OCI-LY1 (cell line): ENCODE measurements at regions not wholly inside any gene's neighbourhood (a gene's known extent, or its start where the extent isn't known, plus 50 kb on each side); places are given as distances from the start of the nearest gene placed in this dataset.

Experiments used
- H2AFZ ChIP-seq: fragments of 200-600 bp; sonication (generic), shearing (Covaris generic); 2 replicates; pipeline ENCODE4 v1.6.0; 2014; ENCODE audit warnings: antibody characterized with exemption, mild to moderate bottlenecking, low read length
- H3F3A ChIP-seq: fragments of 200-600 bp; sonication (generic), shearing (Covaris generic); 2 replicates; pipeline ENCODE4 v1.6.0; 2014; ENCODE audit warnings: mild to moderate bottlenecking, antibody characterized with exemption, low read length, moderate library complexity; ENCODE audit not compliant: insufficient read depth
- H3K27ac ChIP-seq: fragments of 200-600 bp; sonication (generic); 2 replicates; pipeline ENCODE4 v1.5.1; 2014; ENCODE audit warnings: low read length, mixed run types, mild to moderate bottlenecking, low read depth; ENCODE audit not compliant: poor library complexity, severe bottlenecking
- H3K27me3 ChIP-seq: fragments of 200-600 bp; sonication (generic); 2 replicates; pipeline ENCODE4 v1.6.0; 2014; ENCODE audit warnings: antibody characterized with exemption, mild to moderate bottlenecking, low read length, moderate library complexity; ENCODE audit not compliant: insufficient read depth
- H3K36me3 ChIP-seq: fragments of 200-600 bp; sonication (generic); 2 replicates; pipeline ENCODE4 v1.6.1; 2014; ENCODE audit warnings: mild to moderate bottlenecking, antibody characterized with exemption, low read length, moderate library complexity, mixed read lengths; ENCODE audit not compliant: insufficient read depth
- H3K4me1 ChIP-seq: fragments of 200-600 bp; sonication (generic); 2 replicates; pipeline ENCODE4 v1.5.1; 2014; ENCODE audit warnings: mild to moderate bottlenecking, low read length, moderate library complexity; ENCODE audit not compliant: insufficient read depth, severe bottlenecking
- H3K4me2 ChIP-seq: fragments of 200-600 bp; sonication (generic), shearing (Covaris generic); 2 replicates; pipeline ENCODE4 v1.6.1; 2014; ENCODE audit warnings: low read length
- H3K4me3 ChIP-seq: fragments of 200-600 bp; sonication (generic); 2 replicates; pipeline ENCODE4 v1.5.1; 2014; ENCODE audit warnings: low read length, low read depth, mild to moderate bottlenecking, mixed read lengths; ENCODE audit not compliant: poor library complexity, severe bottlenecking
- H3K79me2 ChIP-seq: fragments of 200-600 bp; shearing (Covaris generic); 2 replicates; pipeline ENCODE4 v1.6.1; 2016; ENCODE audit warnings: mixed run types, low read length, mixed read lengths; ENCODE audit not compliant: insufficient read depth
- H3K9ac ChIP-seq: fragments of 200-600 bp; sonication (generic), shearing (Covaris generic); 2 replicates; pipeline ENCODE4 v1.6.1; 2014; ENCODE audit warnings: mild to moderate bottlenecking, low read length, mixed read lengths
- H3K9me2 ChIP-seq: fragments of 200-600 bp; sonication (generic), shearing (Covaris generic); 2 replicates; pipeline ENCODE4 v1.6.1; 2014; ENCODE audit warnings: low read depth, mild to moderate bottlenecking, low read length, mixed read lengths
- H3K9me3 ChIP-seq: fragments of 200-600 bp; shearing (Covaris generic); 2 replicates; pipeline ENCODE4 v1.6.1; 2014; ENCODE audit warnings: low read length, mixed read lengths
- H4K20me1 ChIP-seq: fragments of 200-600 bp; sonication (generic), shearing (Covaris generic); 2 replicates; pipeline ENCODE4 v1.6.0; 2016; ENCODE audit warnings: mild to moderate bottlenecking, low read length; ENCODE audit not compliant: insufficient read depth
- EZH2 ChIP-seq: fragments of 200-600 bp; sonication (generic), shearing (Covaris generic); IDR thresholded peaks from 2 replicates; pipeline ENCODE4 v1.8.0; 2017; ENCODE audit warnings: borderline replicate concordance, mixed run types, mild to moderate bottlenecking, antibody characterized with exemption, low read length, moderate library complexity, mixed read lengths
- TF ChIP-seq, protein P1 (sequence below): fragments of 200-600 bp; sonication (generic), shearing (Covaris generic); IDR thresholded peaks from 2 replicates; pipeline ENCODE4 v1.5.1; 2017; ENCODE audit warnings: mild to moderate bottlenecking, antibody characterized with exemption, low read length, moderate library complexity, mixed read lengths

DNA sequence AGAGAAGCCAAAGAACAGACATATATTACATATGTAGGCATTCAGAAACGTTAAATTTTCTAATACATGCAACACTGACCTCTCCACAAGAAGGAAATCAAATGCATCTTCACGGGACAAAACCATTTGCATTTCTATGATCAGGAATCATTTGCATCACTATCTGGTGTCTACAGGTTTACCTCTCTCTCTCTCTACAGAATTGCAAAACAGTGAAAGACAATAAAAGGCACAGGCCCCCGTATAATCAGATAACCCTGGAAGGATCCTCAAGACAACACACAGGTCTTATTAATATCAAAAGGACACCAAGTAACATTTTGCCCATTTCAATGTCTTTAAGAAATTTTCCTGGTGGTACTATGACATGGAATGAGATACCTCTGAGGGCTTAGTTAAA, 306.3 kb downstream of the GPAM start:
- Histone ChIP-seq H3K9me2 (no peaks in the 10 kb centered on the region), H3K4me2 (no peak overlapping the region), H3K4me3 (no peak overlapping the region), H3K9me3 (no peaks in the 10 kb centered on the region), H3K27me3 (no peaks in the 10 kb centered on the region), H3F3A (no peaks in the 10 kb centered on the region), H4K20me1 (no peaks in the 10 kb centered on the region), H3K9ac (no peak overlapping the region), H3K79me2 (no peaks in the 10 kb centered on the region), H3K36me3 (no peaks in the 10 kb centered on the region), H3K27ac (no peak overlapping the region), H3K4me1 (no peaks in the 10 kb centered on the region), H2AFZ (no peak overlapping the region)
- no peak for TF ChIP-seq EZH2
- TF ChIP-seq, protein P1, sequence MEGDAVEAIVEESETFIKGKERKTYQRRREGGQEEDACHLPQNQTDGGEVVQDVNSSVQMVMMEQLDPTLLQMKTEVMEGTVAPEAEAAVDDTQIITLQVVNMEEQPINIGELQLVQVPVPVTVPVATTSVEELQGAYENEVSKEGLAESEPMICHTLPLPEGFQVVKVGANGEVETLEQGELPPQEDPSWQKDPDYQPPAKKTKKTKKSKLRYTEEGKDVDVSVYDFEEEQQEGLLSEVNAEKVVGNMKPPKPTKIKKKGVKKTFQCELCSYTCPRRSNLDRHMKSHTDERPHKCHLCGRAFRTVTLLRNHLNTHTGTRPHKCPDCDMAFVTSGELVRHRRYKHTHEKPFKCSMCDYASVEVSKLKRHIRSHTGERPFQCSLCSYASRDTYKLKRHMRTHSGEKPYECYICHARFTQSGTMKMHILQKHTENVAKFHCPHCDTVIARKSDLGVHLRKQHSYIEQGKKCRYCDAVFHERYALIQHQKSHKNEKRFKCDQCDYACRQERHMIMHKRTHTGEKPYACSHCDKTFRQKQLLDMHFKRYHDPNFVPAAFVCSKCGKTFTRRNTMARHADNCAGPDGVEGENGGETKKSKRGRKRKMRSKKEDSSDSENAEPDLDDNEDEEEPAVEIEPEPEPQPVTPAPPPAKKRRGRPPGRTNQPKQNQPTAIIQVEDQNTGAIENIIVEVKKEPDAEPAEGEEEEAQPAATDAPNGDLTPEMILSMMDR = no peak

DNA sequence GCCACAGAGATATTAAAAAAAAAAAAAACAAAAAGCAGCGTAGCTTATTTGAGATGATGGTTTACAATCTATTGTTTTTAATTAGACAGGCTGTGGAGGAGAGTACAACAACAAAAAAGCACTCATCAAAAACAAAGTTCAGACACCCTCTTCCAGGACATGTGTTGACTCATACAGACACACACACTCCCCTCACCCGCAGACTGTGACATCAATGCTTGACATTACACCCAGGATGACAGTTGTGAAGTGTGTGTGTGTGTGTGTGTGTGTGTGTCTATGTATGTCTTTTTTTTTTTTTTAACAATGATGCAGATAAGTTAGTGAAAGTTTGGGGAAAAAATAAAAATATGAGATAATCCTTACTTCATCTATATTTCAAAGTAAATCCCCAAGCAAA, 303.6 kb downstream of the GPAM start:
- Histone ChIP-seq H3K4me2 (no peak overlapping the region), H3K79me2 (no peaks in the 10 kb centered on the region), H3K4me3 (no peak overlapping the region), H2AFZ (no peak overlapping the region), H3F3A (no peaks in the 10 kb centered on the region), H4K20me1 (no peaks in the 10 kb centered on the region), H3K9ac (no peak overlapping the region), H3K36me3 (no peaks in the 10 kb centered on the region), H3K9me2 (no peaks in the 10 kb centered on the region), H3K27ac (no peak overlapping the region), H3K27me3 (no peaks in the 10 kb centered on the region), H3K9me3 (no peaks in the 10 kb centered on the region), H3K4me1 (no peaks in the 10 kb centered on the region)
- no peak for TF ChIP-seq EZH2
- TF ChIP-seq, protein P1 = no peak

- no peaks in the 10 kb centered on the region for H3K36me3 ChIP-seq
- no peak overlapping the region for H3K4me2 ChIP-seq
- no peak overlapping the region for H3K27ac ChIP-seq
- H3K9ac ChIP-seq = no peak overlapping the region
- H3K27me3 ChIP-seq = no peaks in the 10 kb centered on the region
- H3F3A ChIP-seq = no peaks in the 10 kb centered on the region
- TF ChIP-seq EZH2 = no peak
- TF ChIP-seq, protein P1 = no peak
- H4K20me1 ChIP-seq = no peaks in the 10 kb centered on the region
- no peaks in the 10 kb centered on the region for H3K79me2 ChIP-seq
- H3K4me1 ChIP-seq = no peaks in the 10 kb centered on the region
- H3K9me3 ChIP-seq = no peaks in the 10 kb centered on the region
- H2AFZ ChIP-seq = no peak overlapping the region
- H3K9me2 ChIP-seq = no peaks in the 10 kb centered on the region
- H3K4me3 ChIP-seq = no peak overlapping the region
Measured at GRCh38 chr10:111885046-111885445, 298.5 kb downstream of the GPAM start.
